CD4-positive, alpha-beta T cell treated with Interleukin-15 for 1 hour (primary cell): ENCODE measurements at regions not wholly inside any gene's neighbourhood (a gene's known extent, or its start where the extent isn't known, plus 50 kb on each side); places are given as distances from the start of the nearest gene placed in this dataset.
"Not testable (repeated sequence)": the region's sequence is repeated elsewhere in the genome, so short reads cannot be mapped to it uniquely, and the experiment has no call there.

Experiments used
- DNase-seq: peaks from one replicate; pipeline ENCODE4 v3.0.0-alpha.2; 2020

DNA sequence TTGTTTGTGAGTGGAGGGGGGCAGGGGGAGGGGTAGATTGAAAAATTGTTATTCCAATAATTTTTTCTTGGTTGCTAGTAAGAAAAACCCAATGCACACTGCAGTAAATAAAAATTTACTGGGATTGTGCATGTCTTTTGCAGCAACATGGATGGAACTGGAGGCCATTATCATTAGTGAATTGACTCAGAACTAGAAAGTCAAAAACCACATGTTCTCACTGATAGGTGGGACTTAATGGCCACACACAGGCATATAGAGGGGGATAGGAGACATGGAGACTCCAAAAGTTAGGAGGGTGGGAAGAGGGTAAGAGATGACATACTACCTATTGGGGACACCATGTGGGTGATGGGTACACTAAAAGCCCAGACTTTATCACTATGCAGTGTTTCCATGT is 67.2 kb downstream of the BUB3 start:
- no peak for DNase-seq

DNA sequence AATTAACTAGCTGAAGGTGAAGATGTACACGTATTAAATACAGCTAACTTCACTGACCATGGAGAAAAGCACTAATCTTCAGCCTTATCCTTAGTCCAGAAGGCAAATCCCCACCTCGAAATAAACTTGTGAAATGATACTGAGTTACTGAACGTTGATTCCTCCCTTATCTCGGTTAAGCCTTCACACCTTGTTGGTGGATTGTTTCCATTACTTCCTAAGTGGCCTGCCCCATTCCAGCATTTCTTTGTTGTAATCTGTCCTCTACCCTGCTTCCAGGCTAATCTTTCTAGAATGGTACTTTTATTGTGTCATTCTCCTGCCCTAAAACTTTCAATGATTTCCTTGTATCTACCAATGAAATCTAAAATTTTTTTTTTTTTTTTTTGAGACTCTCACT is 68.6 kb downstream of the BUB3 start:
- DNase-seq, result no peak

DNA sequence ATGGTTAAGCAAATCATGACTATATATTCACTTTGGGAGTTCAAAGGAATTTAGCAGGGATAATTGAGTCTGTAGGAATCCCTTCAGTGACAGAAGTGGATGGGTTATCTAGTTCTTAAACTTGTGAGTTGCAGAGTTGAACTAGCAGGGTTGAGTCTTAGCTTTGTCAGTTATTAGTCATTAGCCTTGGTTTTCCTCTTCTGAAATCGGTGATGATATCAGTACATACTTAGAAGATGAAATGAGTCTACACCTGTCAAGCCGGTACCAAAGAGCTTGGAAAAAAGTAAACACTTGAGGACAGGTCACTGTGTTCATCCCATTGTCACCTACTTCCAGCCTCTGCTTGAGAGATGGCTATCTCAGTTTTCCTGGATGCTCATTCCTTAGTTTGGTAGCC is 73.5 kb downstream of the BUB3 start:
- DNase-seq, result no peak

DNA sequence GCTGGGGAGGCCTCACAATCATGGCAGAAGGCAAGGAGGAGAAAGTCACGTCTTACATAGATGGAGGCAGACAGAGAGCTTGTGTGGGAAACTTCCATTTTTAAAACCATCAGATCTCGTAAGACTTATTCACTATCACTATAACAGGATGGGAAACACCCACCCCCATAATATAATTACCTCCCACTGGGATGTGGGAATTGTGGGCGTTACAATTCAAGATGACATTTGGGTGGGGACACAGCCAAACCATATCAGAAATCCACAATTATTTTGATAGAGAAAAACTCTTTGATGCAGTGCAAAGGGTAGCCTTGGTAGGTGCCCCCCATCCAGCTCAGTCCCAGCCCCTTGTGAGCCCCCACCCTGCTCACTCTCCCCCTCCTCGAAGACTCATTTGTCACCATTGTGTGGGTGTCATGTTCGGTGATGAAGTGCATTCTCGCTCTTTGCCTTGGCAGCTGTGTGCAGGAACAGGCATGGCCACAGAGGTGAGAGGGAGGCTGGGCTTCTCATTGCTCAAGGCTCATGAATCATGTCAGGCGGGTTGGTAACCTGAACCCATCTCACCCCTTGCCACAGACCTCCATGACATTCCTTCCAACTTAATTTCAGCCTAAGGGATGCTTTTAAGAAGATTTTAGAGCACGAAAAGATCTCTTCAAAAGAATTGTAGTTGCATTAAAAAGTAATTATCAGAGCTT is 75.9 kb downstream of the BUB3 start:
- no peak for DNase-seq

DNA sequence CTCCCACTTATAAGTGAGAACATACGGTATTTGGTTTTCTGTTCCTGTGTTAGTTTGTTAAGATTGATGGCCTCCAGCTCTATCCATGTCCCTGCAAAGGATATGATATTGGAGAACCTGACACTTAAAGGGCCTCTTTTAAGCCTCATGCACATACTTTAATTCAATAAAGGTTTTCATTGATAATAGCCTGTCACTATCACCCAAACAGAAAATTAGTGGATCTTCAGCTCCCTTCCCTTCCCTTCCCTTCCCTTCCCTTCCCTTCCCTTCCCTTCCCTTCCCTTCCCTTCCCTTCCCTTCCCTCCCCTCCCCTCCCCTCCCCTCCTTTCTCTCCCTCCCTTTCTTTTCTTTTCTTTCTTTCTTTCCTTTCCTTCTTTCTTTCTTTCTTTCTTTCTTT is 78.7 kb downstream of the BUB3 start:
- not testable (repeated sequence) for DNase-seq

DNA sequence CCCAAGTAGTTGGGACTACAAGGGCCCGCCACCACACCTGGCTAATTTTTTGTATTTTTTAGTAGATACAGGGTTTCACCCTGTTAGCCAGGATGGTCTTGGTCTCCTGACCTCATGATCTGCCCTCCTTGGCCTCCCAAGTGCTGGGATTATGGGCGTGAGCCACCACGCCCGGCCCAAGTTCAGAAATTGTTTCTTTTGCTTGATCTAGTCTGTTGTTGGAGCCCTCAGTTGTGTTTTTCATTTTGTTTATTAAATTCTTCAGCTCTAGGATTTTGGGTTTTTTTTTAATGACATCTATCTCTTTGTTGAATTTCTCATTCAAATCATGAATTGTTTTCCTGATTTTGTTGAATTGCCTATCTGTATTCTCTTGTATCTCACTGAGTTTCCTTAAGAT is 80.8 kb downstream of the BUB3 start:
- not testable (repeated sequence) for DNase-seq

DNA sequence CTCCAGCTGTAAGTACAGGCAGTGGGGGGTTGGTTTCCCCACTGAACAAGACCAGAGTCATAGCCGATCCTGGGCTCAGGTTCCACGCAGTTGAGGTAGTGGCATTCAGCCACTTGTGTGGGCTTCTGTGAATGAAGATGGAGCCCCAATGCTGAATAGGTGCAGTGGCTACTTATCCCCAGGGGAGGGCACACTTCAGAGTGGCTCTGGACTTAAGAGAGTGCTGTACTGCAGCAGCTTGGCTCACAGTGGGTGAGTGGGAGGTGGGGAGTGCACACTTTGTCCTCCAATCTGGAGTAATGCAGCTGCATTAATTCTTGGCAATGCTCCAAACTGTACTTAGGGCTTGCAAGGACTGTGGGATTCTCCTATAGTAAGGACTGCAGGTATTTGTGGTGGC is 81.9 kb downstream of the BUB3 start:
- DNase-seq, result no peak

DNA sequence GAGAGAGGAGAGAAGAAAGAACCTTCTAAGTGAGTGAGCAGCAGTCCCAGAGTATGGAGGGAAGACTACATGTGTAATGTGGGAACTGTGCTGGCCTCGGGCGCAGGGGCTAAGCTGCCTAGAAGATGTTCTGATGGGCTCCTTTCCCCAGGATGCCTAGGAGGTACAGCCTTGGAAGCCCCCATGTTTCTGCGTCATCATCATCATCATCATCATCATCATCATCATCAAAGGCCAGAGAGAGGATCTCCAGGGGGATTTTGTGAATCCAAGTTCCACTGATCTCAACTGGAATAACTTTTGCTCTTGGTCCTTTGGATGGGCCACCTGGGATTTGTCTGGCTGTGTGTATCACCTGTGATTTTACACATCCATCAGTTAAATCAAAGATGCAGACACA is 86.0 kb downstream of the BUB3 start:
- no peak for DNase-seq

DNA sequence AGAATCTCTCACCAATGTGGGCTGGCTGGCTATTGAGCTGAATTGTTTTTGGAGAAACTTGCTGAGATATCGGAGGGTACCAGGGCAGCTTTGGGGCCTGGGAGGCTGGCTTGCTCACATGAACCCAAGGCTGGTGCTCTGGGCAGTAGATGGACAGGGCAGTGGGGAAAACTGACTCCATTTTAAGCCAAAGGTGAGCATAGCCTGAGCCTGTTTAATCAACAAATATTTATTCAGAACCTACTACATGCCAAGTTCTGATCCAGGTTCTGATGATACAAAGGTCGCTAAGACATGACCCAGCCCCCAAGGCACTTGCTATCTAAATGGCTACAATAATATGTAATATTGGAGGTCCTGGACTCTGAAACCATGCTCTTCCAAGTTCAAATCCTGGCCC is 86.6 kb downstream of the BUB3 start:
- DNase-seq, result no peak

DNA sequence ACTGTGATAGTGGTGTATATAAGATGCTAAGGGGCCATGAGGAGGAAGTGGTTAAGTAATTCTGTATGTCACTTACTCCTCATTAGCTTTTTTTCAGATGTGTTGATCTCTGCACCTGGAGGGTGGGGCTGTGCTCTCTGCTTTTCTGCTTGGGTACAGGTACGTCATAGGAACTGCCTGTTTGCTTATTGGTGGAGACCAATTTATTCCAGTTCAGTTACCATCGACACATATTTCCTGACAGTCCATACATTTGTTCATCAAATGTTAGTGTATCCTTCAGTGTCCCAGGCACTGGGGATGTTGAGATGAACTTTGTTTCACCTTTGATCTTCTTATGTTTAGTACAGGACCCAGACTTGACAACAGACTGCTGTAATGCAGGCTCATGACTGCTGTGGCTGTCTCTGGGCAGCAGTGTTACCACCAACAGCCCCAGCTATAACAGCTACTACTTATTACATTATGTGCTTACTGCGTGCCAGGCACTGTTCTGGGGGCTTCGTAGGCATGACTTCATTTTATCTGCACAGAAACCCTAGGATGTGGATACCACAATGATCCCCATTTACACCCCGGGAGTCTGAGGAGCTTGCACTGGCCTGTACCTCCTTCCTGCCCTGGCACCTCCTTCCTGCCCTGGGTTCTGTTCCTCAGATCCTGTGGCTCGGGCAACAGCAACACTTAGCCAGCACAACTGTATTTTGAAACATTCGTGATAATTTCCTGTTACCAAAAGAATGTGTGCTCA is 87.4 kb downstream of the BUB3 start:
- peak; percentile 79 for DNase-seq

DNA sequence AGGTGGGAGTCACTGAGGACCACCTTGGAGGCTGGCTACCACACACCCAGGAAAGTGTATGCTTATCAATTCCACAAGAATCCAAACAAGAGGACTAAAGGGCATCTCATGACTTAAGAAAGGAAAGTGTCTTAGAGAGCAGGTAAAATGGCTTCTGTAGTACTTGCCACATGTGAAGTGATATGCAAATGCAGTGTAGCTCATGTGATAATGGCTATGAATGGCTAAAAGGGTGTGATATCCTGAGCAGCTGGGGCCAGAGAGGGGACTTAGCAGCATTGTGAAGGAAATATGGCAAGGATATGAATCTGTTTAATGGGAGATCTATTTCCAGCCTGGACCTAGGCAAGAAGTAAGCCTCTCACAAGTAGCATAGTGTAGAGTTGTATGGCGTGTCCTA is 90.5 kb downstream of the BUB3 start:
- DNase-seq, result no peak

DNA sequence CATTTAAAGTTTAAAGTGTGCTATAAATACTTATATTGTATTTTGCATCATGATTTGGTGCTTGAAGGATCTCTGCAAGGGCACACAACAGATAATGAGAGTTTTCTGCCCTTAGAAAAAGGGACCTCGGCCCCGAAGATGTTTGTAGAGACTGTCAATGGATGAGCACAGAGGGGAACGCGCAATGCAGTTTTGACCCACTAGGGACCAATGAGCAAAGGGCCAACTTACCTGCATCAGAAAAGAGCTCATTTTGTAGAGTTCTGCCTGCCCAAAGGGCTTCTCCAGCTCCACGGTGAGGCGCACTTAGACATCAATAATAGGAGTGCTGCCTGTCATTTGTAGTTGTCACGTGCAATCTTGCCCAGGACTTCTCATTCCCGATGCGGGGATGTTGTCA is 91.1 kb downstream of the BUB3 start:
- no peak for DNase-seq

DNA sequence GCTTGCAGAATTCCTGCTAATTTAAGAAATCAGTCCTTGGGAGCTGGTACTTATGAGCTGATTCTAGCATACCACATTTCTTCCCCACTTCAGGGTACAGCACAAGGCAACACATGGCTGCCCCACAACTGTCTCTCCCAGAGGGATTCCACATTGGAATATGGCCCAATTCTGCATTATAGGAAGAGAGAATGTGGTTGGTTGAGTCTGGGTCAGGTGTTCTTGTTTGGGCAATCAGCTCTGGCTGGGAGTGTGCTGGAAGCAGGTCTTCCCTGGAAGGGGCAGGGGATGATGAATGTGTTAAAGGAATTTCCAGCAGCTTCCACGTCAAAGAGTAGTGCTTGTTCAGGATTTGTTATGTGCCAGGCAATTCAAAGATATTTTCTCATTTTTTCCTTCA is 95.7 kb downstream of the BUB3 start:
- DNase-seq, result no peak

DNA sequence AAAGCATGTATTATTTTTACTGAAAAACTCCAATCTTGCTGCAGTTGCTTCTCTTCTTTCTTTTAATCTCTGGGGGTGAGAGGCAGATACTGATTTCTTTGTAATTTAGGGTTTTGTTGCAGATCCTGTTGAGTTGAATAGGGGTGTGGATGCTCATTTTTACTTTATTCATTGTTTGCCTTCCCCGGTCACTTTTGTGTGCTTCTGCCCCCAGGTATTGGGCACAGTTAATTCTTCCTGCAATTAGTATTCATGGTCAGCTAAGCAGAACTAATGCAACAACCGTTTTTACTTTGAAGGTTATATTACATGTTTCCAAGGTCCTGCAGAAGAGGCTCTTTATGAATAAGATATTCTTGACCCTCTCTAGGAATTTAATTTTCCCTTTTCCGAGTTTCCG is 96.4 kb downstream of the BUB3 start:
- no peak for DNase-seq

DNA sequence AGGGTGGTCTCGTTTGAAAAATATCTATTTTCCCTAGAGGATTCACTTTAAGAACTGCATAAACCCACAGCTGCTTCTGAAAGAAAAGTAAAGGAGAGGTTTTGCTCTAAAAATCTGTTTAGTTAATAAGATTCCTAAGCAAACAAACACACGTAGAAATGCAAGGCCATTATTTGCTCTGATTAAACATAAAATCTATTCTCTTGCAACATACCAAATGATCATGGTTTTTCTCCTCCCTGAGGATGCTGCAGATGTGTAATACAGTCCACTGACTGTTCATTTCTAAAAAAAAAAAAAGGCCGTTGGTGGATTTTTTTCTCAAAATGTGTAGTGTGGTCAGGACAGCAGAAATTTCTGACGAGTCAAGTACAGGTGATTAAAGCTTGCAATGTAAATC is 98.6 kb downstream of the BUB3 start:
- no peak for DNase-seq

DNA sequence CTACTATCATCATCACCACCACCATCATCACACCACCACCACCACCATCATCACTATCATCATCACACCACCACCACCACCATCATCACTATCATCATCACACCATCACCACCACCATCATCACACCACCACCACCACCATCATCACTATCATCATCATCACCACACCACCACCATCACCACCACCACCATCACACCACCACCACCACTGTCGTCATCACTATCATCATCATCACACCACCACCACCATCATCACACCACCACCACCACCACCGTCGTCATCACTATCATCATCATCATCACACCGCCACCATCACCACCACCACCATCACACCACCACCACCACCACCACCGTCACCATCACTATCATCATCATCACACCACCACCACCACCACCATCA is 100.1 kb downstream of the BUB3 start:
- DNase-seq, result not testable (repeated sequence)

DNA sequence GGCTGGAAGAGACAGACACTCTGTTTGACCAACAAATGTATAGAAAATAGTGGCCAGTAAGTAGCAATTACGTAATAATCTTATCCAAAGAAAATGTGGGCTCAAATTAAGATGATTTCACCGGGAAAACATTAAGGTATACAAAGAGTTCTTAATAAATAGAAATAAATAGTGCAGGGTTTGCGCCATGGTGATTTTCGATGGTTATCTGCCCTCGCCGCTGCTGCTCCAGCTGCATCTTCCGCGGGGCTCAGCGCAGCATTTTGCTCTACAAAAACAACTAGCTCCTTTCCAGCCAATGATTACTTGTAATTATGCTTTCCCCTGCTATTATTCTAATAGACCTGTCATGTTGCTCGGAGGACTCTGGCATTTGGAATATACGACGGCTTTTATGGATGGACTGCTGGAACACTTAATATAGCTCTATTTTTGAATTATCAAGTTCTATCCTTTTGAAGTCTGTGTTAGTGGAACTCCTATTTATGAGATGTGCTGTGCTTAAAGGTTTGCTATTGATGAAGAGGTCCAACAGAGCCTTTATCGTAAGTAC is 103.8 kb downstream of the BUB3 start:
- DNase-seq, result no peak

DNA sequence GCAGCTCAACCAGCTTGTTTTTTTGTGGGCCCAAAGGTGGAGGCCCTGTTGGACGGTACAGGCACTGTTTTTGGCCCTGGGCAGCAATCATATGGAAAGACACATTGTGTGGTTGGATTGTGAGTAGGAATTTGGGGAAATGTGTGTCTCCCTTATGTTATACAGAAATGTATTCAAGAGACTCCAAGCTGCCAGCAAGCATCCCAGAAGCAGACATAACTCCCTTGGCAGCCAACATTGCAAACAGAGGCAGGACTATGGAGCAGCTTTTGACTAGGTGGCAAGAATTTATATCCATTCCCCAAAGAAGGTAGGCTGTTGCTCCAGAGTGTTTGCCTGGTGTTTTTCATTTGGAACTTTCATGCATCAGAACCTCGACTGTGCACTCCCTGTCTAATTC is 104.9 kb downstream of the BUB3 start:
- DNase-seq, result no peak

DNA sequence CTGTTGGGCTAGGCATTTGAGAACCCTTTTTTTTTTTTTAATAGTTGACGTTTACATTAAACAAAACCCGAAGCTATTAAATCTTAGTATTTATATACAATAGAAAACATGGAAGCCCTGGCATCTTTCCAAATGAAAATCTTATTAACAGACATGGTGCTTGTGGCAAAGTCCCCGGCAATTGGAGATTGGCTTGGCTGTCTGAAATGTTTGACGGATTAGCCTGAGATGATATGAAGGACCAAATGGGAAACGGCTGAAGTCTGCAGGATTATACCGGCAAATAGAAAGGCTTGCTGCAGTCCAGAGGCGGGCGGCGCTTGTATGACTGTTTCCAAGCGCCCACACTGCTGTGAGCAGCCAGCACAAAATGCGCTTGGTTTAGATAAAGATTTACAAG is 105.6 kb downstream of the BUB3 start:
- no peak for DNase-seq

DNA sequence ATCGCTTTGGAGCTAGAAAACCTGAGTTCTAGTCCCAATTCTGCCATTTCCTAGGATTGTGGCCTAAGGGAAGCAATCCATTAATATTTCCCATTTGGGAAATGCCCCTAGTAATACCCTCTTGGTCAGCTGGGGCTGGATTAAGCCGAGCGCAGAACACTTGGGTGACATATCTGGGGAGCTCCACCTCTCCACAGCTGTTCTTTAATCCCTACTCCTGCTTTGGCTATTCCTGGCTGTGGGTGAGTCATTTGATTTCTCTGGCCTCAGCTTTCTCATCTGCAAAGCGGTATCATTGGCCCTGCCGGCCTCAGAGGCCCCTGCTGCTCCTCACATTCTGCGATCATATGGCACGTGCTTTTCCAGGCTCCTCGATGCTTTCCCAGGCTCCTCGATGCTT is 108.3 kb downstream of the BUB3 start:
- no peak for DNase-seq

DNA sequence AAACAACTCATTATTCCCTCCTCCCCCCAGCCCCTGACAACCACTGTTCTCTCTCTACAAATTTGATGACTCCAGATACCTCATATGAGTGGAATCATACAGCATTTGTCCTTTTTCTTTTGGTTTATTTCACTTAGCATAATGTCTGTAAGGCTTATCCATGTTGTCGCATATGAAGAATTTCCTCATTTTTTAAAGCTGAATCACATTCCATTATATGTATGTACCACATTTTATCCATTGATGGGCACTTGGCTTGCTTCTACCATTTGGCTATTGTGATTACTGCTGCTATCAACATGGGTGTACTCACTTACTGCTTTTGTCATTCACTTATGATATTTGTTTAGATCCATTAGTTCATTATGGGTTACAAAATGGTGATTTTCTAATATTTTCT is 112.8 kb downstream of the BUB3 start:
- DNase-seq, result no peak

DNA sequence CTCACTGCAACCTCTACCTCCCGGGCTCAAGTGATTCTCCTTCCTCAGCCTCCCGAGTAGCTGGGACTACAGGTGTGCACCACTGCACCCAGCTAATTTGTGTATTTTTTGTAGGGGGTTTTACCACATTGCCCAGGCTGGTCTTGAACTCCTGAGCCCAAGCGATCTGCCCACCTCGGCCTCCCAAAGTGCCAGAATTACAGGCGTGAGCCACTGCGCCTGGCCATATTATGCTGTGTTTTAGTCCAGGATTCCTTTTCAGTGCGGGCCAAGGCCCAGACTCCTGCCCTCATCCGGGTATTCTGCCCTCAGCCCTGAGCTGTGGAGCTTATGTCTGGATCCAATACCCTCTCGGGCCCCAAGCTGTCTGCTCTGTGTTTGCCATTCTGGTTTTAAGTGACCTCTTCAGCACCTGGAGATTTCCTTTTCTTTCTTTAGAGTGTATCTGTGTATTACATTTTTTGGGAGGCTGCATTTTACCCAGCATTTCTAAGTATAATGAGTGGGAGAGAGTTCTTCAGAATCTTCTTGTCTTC is 114.9 kb downstream of the BUB3 start:
- no peak for DNase-seq

DNA sequence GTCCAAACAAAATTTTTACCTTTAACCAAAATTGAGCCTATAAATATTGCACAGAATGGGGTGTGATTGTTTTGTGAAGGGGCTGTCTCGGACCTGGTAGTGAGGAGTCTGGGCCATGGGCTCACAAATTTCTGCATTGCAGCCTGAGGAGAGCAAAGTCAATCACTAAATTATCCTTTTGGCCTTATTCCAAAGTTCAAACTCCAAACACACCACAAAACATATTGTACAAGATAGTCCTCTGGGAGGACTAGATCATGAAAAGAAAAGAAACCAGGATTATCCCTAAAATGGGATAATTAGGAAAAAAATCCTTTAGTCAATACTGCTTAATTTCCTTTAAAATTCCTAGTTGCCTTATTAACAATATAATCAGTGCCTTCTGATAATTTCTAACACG is 115.5 kb downstream of the BUB3 start:
- no peak for DNase-seq

DNA sequence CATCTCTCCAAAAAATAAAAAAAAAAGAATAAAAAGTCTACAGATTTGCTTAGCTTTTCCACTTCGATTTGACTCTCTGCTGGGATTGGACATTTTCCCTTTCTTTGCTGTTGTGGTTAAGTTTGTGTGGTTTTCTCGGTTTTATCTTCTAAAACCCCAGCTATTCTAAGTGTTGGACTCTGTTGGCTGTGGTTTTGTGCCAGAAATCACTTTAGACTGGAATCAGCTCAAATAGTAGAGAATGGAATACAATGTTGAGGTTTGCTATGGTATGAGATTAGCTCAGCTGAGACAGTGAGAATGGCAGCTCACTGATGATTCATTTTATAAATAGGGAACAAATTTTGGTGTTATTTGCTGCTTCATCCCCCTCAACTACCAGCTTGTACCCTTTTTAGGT is 116.0 kb downstream of the BUB3 start:
- DNase-seq, result no peak
